ENCODE measurements at regions not wholly inside any gene's neighbourhood (a gene's known extent, or its start where the extent isn't known, plus 50 kb on each side); places are given as distances from the start of the nearest gene placed in this dataset.

- ATAC-seq (ENCODE audit: low FRiP score) (no peak), DNase-seq (ENCODE audit: low spot score) (no peak)
- no peak for TF ChIP-seq CTCF (IDR thresholded peaks at IDR 0.05)
Observed at GRCh38 chr21:18069875-18070274, 174.8 kb upstream of the CHODL start.

DNA sequence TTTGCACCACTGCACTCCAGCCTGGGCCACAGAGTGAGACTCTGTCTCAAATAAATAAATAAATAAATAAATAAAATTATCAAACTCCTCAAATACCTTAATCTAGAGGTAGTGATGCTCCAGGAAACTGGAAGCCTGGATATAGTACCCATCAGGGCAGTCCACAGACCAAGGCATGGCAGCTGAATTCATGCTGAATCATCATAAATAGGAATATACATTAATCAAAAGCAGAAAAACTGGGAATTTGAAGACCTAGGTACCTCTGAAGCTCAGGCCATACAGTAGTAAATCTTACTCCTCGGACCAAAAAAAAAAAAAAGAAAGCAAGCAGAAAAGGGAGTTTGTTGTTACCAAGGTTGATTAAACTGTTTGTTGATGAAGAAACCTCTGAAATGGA lies 184.2 kb upstream of the CHODL start:
- DNase-seq (ENCODE audit: low spot score) (no peak), ATAC-seq (ENCODE audit: low FRiP score) (no peak)
- TF ChIP-seq CTCF (IDR thresholded peaks at IDR 0.05) = no peak

GRCh38 chr21:18058731-18059398 lies 185.8 kb upstream of the CHODL start:
- ATAC-seq (ENCODE audit: low FRiP score) = no peak
- TF ChIP-seq CTCF (IDR thresholded peaks at IDR 0.05) = no peak
- no peak for DNase-seq (ENCODE audit: low spot score)

DNA sequence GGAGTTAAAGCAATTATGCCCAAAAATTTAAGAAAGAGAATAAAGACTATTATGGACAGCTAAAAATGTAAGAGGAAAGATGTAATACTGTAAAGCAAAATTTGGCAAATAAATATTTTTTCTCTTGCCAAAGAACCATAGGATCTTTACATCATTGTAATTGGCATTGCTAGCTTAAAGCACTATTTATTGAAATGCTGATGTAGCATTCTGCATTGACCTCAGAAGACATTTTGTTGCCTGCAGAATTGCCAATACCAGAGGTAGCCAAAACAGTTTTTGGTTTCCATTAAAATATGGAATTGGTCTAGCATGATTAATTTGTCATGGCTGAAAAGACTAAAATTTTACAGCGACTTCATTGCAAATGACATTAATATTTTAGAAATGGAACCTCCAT lies 191.5 kb upstream of the CHODL start:
- no peak for ATAC-seq (ENCODE audit: low FRiP score)
- TF ChIP-seq CTCF (IDR thresholded peaks at IDR 0.05) = no peak
- no peak for DNase-seq (ENCODE audit: low spot score)

DNA sequence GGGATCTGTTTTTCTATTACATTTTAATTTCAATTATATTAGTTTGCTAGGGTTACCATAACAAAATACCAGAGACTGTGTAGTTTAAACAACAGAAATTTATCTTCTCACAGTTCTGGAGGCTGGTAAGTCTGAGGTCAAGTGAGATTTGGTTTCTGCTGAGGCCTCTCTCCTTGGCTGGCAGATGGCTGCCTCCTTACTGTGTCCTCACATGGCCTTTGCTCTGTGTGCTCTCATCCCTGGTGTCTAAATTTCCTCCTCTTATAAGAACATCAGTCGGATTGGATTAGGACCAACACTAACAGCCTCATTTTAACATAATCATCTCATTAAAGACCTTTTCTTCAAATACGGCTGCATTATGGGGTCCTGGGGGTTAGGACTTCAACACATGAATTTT lies 195.2 kb upstream of the CHODL start:
- DNase-seq (ENCODE audit: low spot score) (no peak), ATAC-seq (ENCODE audit: low FRiP score) (no peak)
- TF ChIP-seq CTCF (IDR thresholded peaks at IDR 0.05) = no peak

- no peak for DNase-seq (ENCODE audit: low spot score)
- no peak for ATAC-seq (ENCODE audit: low FRiP score)
- no peak for TF ChIP-seq CTCF (IDR thresholded peaks at IDR 0.05)
Observed at GRCh38 chr21:18041012-18041411, 203.6 kb upstream of the CHODL start.

DNA sequence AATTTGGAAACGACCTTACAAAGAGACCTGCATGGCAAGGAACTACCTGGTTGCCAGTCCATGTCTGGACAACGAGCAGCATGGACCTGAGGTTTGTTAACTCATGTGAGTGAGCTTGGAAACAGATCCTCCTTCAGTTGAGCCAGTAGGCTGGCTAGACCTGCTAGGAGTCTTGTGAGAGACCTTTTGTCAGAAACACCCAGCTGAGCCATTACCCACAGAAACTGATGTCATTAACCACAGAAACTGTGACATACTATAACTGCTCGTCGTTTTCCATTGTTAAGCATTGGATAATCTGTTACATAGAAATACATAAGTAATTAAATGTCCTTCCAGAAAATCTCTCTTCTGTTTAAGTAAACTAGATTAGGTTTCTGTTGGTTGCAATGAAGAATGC lies 211.1 kb upstream of the C21orf91 start:
- ATAC-seq (ENCODE audit: low FRiP score) (no peak), DNase-seq (ENCODE audit: low spot score) (no peak)
- no peak for TF ChIP-seq CTCF (IDR thresholded peaks at IDR 0.05)
